ENCODE measurements at regions not wholly inside any gene's neighbourhood (a gene's known extent, or its start where the extent isn't known, plus 50 kb on each side); places are given as distances from the start of the nearest gene placed in this dataset.

- DNase-seq: no peak
These were observed 214.5 kb upstream of the CAMK1G start for GRCh38 chr1:209368864-209369598.

- DNase-seq: no peak
These were observed 213.1 kb upstream of the CAMK1G start for GRCh38 chr1:209370241-209370995.

GRCh38 chr1:209375097-209375496 is 208.4 kb upstream of the CAMK1G start:
- DNase-seq: peak; percentile 88

GRCh38 chr1:209375671-209376365 is 207.7 kb upstream of the CAMK1G start:
- DNase-seq: no peak

GRCh38 chr1:209376774-209377173 is 206.7 kb upstream of the CAMK1G start:
- no peak for DNase-seq

GRCh38 chr1:209377995-209378394 is 205.5 kb upstream of the CAMK1G start:
- peak; percentile 33 for DNase-seq

GRCh38 chr1:209379280-209379679 is 204.2 kb upstream of the CAMK1G start:
- DNase-seq: no peak

GRCh38 chr1:209380420-209380819 is 203.1 kb upstream of the CAMK1G start:
- DNase-seq: no peak

- no peak for DNase-seq
These were observed 201.0 kb upstream of the CAMK1G start for GRCh38 chr1:209382231-209383100.

GRCh38 chr1:209383422-209383821 is 200.1 kb upstream of the CAMK1G start:
- DNase-seq: no peak

- peak; percentile 46 for DNase-seq
These were observed 199.4 kb upstream of the CAMK1G start for GRCh38 chr1:209383907-209384709.

- no peak for DNase-seq
These were observed 198.6 kb upstream of the CAMK1G start for GRCh38 chr1:209384710-209385550.

- DNase-seq: no peak
These were observed 197.4 kb upstream of the CAMK1G start for GRCh38 chr1:209386156-209386555.

- no peak for DNase-seq
These were observed 196.1 kb upstream of the CAMK1G start for GRCh38 chr1:209387271-209387968.

GRCh38 chr1:209387969-209388329 is 195.6 kb upstream of the CAMK1G start:
- DNase-seq: no peak

- no peak for DNase-seq
These were observed 195.2 kb upstream of the CAMK1G start for GRCh38 chr1:209388358-209388757.

GRCh38 chr1:209389258-209389657 is 194.3 kb upstream of the CAMK1G start:
- no peak for DNase-seq

GRCh38 chr1:209389975-209390374 is 193.5 kb upstream of the CAMK1G start:
- no peak for DNase-seq

- DNase-seq: no peak
These were observed 192.8 kb upstream of the CAMK1G start for GRCh38 chr1:209390764-209391163.

- DNase-seq: no peak
These were observed 191.7 kb upstream of the CAMK1G start for GRCh38 chr1:209391792-209392191.

Measured in DMS79 treated with DMSO at 0.1 percent for 48 hours (cell line).